ENCODE measurements at regions not wholly inside any gene's neighbourhood (a gene's known extent, or its start where the extent isn't known, plus 50 kb on each side); places are given as distances from the start of the nearest gene placed in this dataset.
"Not testable (repeated sequence)": the region's sequence is repeated elsewhere in the genome, so short reads cannot be mapped to it uniquely, and the experiment has no call there.

DNA sequence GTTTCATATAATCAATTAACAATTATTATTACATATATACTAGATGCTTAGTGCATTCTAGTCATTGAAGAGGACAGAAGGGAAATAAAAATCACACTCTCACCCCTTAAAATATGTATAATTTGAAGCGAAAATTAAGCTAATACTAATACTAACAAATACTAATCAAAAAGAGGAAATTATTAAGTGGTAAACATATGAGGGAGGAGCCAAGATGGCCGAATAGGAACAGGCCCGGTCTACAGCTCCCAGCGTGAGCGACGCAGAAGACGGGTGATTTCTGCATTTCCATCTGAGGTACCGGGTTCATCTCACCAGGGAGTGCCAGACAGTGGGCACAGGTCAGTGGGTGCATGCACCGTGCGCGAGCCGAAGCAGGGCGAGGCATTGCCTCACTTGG is 344.2 kb downstream of the RAP2B start:
- not testable (repeated sequence) for TF ChIP-seq POLR2AphosphoS5 (IDR thresholded peaks at IDR 0.05)
- TF ChIP-seq, protein P1, sequence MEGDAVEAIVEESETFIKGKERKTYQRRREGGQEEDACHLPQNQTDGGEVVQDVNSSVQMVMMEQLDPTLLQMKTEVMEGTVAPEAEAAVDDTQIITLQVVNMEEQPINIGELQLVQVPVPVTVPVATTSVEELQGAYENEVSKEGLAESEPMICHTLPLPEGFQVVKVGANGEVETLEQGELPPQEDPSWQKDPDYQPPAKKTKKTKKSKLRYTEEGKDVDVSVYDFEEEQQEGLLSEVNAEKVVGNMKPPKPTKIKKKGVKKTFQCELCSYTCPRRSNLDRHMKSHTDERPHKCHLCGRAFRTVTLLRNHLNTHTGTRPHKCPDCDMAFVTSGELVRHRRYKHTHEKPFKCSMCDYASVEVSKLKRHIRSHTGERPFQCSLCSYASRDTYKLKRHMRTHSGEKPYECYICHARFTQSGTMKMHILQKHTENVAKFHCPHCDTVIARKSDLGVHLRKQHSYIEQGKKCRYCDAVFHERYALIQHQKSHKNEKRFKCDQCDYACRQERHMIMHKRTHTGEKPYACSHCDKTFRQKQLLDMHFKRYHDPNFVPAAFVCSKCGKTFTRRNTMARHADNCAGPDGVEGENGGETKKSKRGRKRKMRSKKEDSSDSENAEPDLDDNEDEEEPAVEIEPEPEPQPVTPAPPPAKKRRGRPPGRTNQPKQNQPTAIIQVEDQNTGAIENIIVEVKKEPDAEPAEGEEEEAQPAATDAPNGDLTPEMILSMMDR (IDR thresholded peaks at IDR 0.05), result not testable (repeated sequence)

Data from suprapubic skin (tissue), 3 donors.